Ectodermal cell (in vitro differentiated cells): ENCODE measurements at regions not wholly inside any gene's neighbourhood (a gene's known extent, or its start where the extent isn't known, plus 50 kb on each side); places are given as distances from the start of the nearest gene placed in this dataset.

Source experiments
- H3K27ac ChIP-seq: 2 replicates; pipeline ENCODE4 v1.7.0; 2013; ENCODE audit warnings: mild to moderate bottlenecking, low read depth, low read length; ENCODE audit not compliant: insufficient read depth, poor library complexity, severe bottlenecking
- H3K27me3 ChIP-seq: 2 replicates; pipeline ENCODE4 v1.7.0; 2013; ENCODE audit warnings: mild to moderate bottlenecking, low read length; ENCODE audit not compliant: insufficient read depth, control insufficient read depth, poor library complexity, severe bottlenecking
- H3K36me3 ChIP-seq: one replicate; pipeline ENCODE4 v1.7.0; 2013; ENCODE audit warnings: low read length; ENCODE audit not compliant: control insufficient read depth, insufficient read depth
- H3K4me1 ChIP-seq: one replicate; pipeline ENCODE4 v1.7.0; 2013; ENCODE audit warnings: low read length; ENCODE audit not compliant: control insufficient read depth, insufficient read depth
- H3K4me3 ChIP-seq: 2 replicates; pipeline ENCODE4 v1.7.0; 2013; ENCODE audit warnings: low read depth, low read length, control low read depth; ENCODE audit not compliant: insufficient read depth
- H3K9me3 ChIP-seq: 2 replicates; pipeline ENCODE4 v1.7.0; 2013; ENCODE audit warnings: mild to moderate bottlenecking, low read length, moderate library complexity; ENCODE audit not compliant: control insufficient read depth
- WGBS, 2 experiments: methylation state at CpG; one replicate each; pipeline ENCODE4 v1.1.7; 2013; ENCODE audit warnings: missing lambda C conversion rate in 2 of 2; 5-methylcytosine and 5-hydroxymethylcytosine counted together

DNA sequence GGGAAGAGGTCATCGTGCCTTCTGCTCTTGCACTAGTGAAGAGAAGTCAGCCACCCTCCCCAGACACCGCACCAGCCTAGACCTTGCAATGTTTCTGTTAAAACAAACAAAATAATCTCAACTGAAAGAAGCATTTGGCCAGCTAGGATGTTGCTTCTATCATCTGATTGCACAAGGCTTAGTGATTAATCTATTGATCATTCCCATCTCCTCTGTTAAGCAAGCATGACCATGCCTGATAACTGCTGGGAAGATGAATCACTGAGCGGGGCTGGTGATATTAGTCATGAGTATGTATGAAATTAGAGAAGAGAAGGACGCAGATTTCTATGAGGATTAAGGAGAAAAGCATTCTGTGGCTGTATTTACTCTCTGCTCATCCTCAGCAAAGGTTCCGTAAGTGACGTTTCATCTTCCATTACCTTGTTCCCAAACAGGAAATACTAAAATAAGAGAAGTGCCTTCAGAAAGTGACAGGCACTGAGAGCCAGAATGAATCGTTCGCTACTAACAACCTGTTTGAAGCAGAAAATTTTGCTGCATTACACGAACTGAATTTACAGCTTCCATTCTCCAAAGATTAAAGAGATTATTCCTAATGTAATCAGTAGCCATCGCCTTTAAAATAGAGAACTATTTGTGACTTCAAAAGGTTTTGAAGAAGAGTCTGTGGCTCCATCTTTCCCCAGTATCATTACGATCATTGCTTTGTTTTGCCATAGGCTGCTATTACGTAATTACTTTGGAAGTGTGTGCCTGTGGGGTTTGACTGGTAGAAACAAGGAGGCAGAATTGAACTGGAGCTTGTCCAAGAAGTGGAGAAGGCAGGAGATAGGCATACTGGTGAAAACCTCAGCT, 219.1 kb downstream of the MED10 start:
- Histone ChIP-seq H3K4me1 (peaks cover 20% of the 10 kb centered on the region), H3K27me3 (no peaks in the 10 kb centered on the region), H3K36me3 (no peaks in the 10 kb centered on the region), H3K4me3 (no peak overlapping the region), H3K9me3 (no peaks in the 10 kb centered on the region), H3K27ac (no peak overlapping the region)
- WGBS, 2 experiments, result 90 to 93% methylated on average over 12 of the region's 12 CpGs

DNA sequence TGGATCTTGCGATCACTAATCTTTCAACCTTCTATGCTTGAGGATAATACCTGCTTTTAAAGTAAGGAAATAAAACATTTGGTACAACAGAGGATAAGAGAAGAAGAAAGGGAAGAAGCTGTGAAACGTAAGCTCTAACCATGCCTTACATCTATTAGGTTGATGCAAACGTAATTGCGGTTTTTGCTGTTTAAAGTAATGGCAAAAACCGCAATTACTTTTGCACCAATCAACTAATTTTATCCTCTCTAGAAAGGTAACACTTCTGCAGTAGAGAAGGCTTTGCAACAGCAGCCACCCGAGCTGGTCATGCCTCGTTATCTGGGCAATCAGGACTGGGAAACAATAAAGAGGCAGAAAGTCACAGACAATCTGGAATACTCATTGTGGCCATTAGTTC, 224.1 kb downstream of the MED10 start:
- 87 to 89% methylated on average over 7 of the region's 7 CpGs for WGBS, 2 experiments
- no peaks in the 10 kb centered on the region for H3K36me3 ChIP-seq
- H3K4me3 ChIP-seq, result no peak overlapping the region
- H3K27me3 ChIP-seq, result no peaks in the 10 kb centered on the region
- H3K27ac ChIP-seq, result no peak overlapping the region
- peaks cover 3% of the 10 kb centered on the region for H3K4me1 ChIP-seq
- no peaks in the 10 kb centered on the region for H3K9me3 ChIP-seq

DNA sequence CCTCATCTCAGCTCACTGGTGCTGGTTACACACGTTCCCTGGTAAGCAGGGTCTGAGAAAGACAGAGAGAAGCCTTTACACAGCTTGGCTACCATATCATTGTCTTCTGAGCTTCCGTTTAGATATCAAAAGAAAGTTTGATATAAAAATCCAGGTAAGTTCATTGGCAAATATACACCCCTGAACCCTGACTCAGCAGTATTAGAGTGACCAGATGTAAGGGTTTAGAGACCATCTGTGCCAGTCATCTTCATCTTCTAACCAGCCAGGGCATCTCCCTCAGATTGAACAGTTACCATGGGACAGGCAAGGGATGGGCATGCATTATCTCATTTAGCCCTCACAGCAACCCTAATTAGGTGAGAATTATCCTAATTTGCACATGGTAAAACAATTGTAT, 232.1 kb downstream of the MED10 start:
- Histone ChIP-seq H3K4me1 (peaks cover 6% of the 10 kb centered on the region), H3K9me3 (no peaks in the 10 kb centered on the region), H3K27ac (no peak overlapping the region), H3K27me3 (no peaks in the 10 kb centered on the region), H3K4me3 (no peak overlapping the region), H3K36me3 (no peaks in the 10 kb centered on the region)
- WGBS, 2 experiments, result 86 to 89% methylated on average over 1 to 2 of the region's 2 CpGs

DNA sequence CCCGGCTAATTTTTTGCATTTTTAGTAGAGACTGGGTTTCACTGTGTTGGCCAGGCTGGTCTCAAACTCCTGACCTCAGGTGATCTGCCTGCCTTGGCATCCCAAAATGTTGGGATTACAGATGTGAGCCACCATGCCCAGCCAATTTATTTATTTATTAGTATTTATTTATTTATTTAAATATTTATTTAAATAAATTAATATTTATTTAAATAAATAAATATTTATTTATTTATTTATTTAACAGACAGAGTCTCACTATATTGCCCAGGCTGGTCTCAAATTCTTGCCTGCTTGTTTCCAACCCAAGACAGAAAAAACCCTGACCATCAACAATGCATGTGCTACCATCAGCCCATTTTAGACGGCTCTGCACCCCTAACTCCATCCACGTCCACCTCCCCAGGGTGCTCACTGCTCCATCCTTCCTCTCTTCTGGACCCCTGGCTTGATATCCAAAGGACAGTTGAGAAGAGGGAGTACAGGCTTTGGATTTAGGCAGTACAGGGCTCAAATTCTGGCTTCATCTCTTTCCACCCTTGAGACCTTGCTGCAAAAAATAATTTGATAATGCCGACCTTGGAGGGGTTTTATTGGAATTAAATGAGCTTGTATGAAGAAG, 232.6 kb downstream of the MED10 start:
- WGBS, 2 experiments, result 96 to 98% methylated on average over 4 of the region's 4 CpGs
- Histone ChIP-seq H3K4me3 (no peak overlapping the region), H3K9me3 (no peaks in the 10 kb centered on the region), H3K4me1 (peaks cover 6% of the 10 kb centered on the region), H3K27me3 (no peaks in the 10 kb centered on the region), H3K36me3 (no peaks in the 10 kb centered on the region), H3K27ac (no peak overlapping the region)

DNA sequence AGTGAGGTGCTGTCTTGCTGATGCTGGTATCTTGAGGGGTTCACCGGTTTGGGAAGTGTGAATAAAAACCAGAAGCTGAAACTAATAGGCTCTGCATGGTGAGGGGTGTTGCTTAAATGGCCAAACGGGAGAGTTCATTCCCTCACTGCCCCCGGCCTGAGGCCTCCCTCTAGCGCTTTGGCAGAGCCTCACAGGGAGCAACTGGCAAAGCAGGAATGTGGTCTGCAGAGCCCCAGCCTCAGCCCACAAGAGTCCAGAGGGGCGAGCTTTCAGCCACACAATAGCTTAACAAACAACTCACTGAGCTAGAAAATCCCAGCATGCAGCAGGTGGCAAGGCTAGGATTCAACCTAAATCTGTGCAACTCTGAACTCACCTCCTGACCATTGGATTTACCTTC, 234.8 kb downstream of the MED10 start:
- WGBS, 2 experiments, result 44 to 48% methylated on average over 5 of the region's 5 CpGs
- Histone ChIP-seq H3K27me3 (no peaks in the 10 kb centered on the region), H3K4me1 (peaks cover 6% of the 10 kb centered on the region), H3K27ac (no peak overlapping the region), H3K4me3 (no peak overlapping the region), H3K9me3 (no peaks in the 10 kb centered on the region), H3K36me3 (no peaks in the 10 kb centered on the region)

DNA sequence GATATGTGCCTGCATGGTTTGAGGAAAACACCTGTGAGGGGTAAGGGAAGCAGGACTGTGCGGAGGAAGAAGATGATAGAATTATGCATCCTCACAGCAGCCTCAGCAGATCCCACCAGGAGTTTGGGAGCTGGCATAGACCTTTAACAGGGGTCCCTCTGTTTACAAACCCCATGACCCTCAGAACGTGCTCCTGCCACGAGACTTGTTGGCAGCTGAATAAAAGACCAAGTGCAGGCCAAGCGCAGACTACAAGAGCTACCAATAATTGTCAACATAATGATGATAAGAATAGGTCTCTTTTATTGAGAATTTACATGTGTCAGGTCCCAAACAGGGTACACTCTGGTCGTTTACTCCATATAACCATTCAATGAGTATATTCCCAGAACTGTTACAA, 236.0 kb downstream of the MED10 start:
- Histone ChIP-seq H3K4me3 (no peak overlapping the region), H3K9me3 (no peaks in the 10 kb centered on the region), H3K27me3 (no peaks in the 10 kb centered on the region), H3K4me1 (peaks cover 6% of the 10 kb centered on the region), H3K36me3 (no peaks in the 10 kb centered on the region), H3K27ac (no peak overlapping the region)
- WGBS, 2 experiments, result 85 to 91% methylated on average over 4 to 5 of the region's 5 CpGs

DNA sequence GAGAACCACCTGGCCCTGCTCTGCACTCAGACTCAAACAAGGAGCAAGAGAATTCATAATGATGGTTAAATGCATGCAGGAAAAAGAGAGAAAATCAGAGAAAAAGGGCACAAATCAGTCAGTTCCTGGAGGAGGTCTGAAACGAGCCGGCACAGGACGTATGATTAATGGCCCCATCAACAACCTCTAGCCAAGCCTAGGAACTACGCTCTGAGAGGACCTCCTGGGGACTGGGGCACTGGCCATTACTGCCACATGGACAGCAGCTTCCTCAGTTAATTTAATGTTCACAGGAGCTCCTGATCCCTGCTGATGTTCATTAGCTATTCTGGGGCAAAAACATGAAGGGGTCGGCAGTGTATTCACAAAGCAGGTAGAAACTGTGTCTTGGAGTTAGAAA, 238.1 kb downstream of the MED10 start:
- no peaks in the 10 kb centered on the region for H3K9me3 ChIP-seq
- WGBS, 2 experiments, result 75 to 84% methylated on average over 5 of the region's 5 CpGs
- no peaks in the 10 kb centered on the region for H3K36me3 ChIP-seq
- peaks cover 6% of the 10 kb centered on the region for H3K4me1 ChIP-seq
- H3K27ac ChIP-seq, result no peak overlapping the region
- no peak overlapping the region for H3K4me3 ChIP-seq
- no peaks in the 10 kb centered on the region for H3K27me3 ChIP-seq

DNA sequence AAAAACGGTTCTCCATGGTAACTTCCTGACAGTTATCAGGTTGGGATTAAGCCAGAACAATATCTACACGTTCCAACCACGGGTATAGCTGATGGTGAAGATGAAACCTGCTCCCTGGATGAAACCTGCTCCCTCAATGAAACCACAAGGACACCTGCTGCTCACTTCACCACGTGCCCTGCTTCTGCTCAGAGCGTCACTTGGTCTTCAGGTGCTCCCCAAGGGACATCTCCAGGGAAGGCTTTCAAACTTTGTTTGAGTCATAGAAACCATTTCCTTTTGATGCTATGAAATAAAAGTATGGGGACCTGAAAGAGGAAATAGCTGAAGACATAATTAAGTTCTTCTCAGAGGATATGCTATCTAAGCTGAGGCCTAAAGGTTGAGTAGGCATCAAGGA, 242.4 kb downstream of the MED10 start:
- Histone ChIP-seq H3K4me1 (no peaks in the 10 kb centered on the region), H3K27ac (no peak overlapping the region), H3K36me3 (no peaks in the 10 kb centered on the region), H3K4me3 (no peak overlapping the region), H3K9me3 (no peaks in the 10 kb centered on the region), H3K27me3 (no peaks in the 10 kb centered on the region)
- 88 to 91% methylated on average over 5 of the region's 5 CpGs for WGBS, 2 experiments

DNA sequence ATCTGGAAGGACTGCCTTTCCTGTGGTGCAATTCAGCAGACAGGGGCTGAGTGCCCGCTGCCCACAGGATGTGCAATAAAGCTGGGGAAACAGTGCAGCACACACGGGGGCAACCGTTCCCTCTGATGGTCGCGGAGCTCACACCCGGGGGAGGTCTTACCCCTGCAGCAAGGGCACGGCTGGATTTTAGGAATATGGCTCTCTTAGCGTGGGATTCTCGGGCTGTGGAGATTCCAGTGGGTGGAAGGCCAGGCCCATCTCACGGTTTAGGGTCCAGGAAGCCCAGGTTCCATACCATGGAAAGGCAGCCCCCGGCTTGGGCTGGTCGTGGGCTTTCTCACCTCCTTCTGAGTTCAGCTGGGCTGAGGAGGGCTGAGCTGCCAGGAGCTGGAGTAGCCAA, 244.1 kb downstream of the MED10 start:
- Histone ChIP-seq H3K27ac (no peak overlapping the region), H3K36me3 (no peaks in the 10 kb centered on the region), H3K27me3 (no peaks in the 10 kb centered on the region), H3K4me1 (no peaks in the 10 kb centered on the region), H3K9me3 (no peaks in the 10 kb centered on the region), H3K4me3 (no peak overlapping the region)
- WGBS, 2 experiments, result 90 to 91% methylated on average over 12 of the region's 12 CpGs

DNA sequence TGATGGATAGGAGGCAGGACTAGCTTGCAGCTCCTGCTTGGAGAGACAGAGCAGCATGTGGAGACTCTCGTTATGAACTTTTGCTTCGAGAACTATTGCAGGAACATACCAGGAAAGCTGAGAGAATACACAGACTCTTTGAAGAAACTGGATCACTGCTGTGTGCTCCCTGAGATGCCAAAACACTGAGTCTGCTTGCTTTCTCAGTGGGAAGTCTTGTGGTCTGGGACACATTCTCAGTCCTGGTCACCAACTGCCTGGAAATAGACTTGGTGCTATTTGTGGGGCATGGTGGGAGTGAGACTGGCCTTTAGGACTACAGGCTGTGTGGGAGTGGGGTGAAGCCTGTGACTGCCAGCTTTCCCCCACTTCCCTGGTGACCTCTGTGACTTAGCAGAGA, 252.6 kb downstream of the MED10 start:
- 94 to 96% methylated on average over 2 of the region's 2 CpGs for WGBS, 2 experiments
- Histone ChIP-seq H3K9me3 (no peaks in the 10 kb centered on the region), H3K36me3 (no peaks in the 10 kb centered on the region), H3K27me3 (no peaks in the 10 kb centered on the region), H3K4me1 (no peaks in the 10 kb centered on the region), H3K4me3 (no peak overlapping the region), H3K27ac (no peak overlapping the region)
